Right lobe of liver (tissue), 6 donors: ENCODE measurements at regions not wholly inside any gene's neighbourhood (a gene's known extent, or its start where the extent isn't known, plus 50 kb on each side); places are given as distances from the start of the nearest gene placed in this dataset.

ENCODE experiments used
- ATAC-seq, 4 donors: fragments of 200-7000 bp; cut with Tn5 transposase; one replicate each; pipeline ENCODE4 v1.9.1; 2020; ENCODE audit warnings: mild to moderate bottlenecking in 4 of 4, moderate library complexity in 4 of 4
- DNase-seq, 3 donors: peaks; one replicate each; pipeline ENCODE4 v3.0.0-alpha.2; 2020
- H3K27ac ChIP-seq, 3 donors: fragments of 200-600 bp; one replicate each; pipeline ENCODE4 v1.8.0; 2022
- H3K27me3 ChIP-seq, 2 donors: fragments of 200-600 bp; one replicate each; pipeline ENCODE4 v1.8.0; 2022
- H3K36me3 ChIP-seq, 4 donors: fragments of 200-600 bp; sonication (generic) in 1 of 4; one replicate each; pipeline versions ENCODE4 v1.5.1 to v1.8.0; 2017 to 2022; ENCODE audit warnings: control low read depth in 1 of 4
- H3K4me1 ChIP-seq, 4 donors: fragments of 200-600 bp; sonication (generic) in 1 of 4; one replicate each; pipeline versions ENCODE4 v1.5.1 to v1.8.0; 2017 to 2022; ENCODE audit warnings: control low read depth in 1 of 4
- H3K4me3 ChIP-seq, 3 donors: fragments of 200-600 bp; one replicate each; pipeline ENCODE4 v1.8.0; 2022
- H3K9me3 ChIP-seq, 4 donors: fragments of 200-600 bp; sonication (generic) in 1 of 4; one replicate each; pipeline versions ENCODE4 v1.5.1 to v1.8.0; 2017 to 2022; ENCODE audit warnings: control low read depth in 1 of 4
- POLR2A ChIP-seq: fragments of 450-650 bp; IDR thresholded peaks from one replicate; pipeline ENCODE4 v1.6.1; 2017; ENCODE audit warnings: antibody characterized with exemption, mild to moderate bottlenecking
- WGBS: methylation state at CpG from one replicate; pipeline ENCODE4 v1.1.6; 2018; ENCODE audit warnings: low coverage, low lambda C conversion rate; ENCODE audit not compliant: insufficient coverage; ENCODE audit errors: missing lambda C conversion rate; 5-methylcytosine and 5-hydroxymethylcytosine counted together
- intact Hi-C, 2 donors: fragments of 100-400 bp; cut with DNase I; formaldehyde crosslinking; loops; one replicate each; pipeline versions ENCODE4 v1.11.2 to v1.14.1; 2022
- TF ChIP-seq, protein P1 (sequence below), 4 donors: fragments of 200-600 bp in 3 of 4; fragments of 450-650 bp in 1 of 4; IDR thresholded peaks; one replicate each; pipeline versions ENCODE4 v1.5.1 to v1.8.0; 2016 to 2022; ENCODE audit warnings: antibody characterized with exemption in 4 of 4, mild to moderate bottlenecking in 2 of 4
- donor health status: DM: no; HTN: yes; CAD: no.
- donor health status: DM: no; HTN: no; CAD: no.
- donor health status: DM: no; HTN: no; CAD: no.
- donor health status: DM: no; HTN: yes; CAD: no.
- donor health status: DM: no; HTN: yes; CAD: no.

DNA sequence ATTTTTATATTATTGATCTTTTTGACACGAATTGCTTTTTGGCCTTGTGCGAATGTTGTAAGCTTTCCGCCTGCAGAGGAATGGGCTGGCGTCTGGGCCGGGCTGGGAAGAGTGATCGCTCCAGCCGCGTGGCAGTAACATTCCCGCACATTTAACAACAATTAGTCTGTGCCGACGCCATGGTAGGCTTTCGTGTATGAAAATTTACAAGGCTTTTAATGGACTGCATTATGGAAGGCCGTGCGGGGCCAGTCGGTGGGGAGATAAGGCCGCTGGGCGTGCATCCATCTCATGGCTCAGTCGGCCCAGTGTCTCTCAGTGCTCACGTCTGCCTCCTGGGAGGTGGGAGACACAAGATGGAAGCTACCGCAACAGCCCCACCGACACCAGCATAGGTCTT is 142.2 kb downstream of the PHETA1 start:
- TF ChIP-seq, protein P1, sequence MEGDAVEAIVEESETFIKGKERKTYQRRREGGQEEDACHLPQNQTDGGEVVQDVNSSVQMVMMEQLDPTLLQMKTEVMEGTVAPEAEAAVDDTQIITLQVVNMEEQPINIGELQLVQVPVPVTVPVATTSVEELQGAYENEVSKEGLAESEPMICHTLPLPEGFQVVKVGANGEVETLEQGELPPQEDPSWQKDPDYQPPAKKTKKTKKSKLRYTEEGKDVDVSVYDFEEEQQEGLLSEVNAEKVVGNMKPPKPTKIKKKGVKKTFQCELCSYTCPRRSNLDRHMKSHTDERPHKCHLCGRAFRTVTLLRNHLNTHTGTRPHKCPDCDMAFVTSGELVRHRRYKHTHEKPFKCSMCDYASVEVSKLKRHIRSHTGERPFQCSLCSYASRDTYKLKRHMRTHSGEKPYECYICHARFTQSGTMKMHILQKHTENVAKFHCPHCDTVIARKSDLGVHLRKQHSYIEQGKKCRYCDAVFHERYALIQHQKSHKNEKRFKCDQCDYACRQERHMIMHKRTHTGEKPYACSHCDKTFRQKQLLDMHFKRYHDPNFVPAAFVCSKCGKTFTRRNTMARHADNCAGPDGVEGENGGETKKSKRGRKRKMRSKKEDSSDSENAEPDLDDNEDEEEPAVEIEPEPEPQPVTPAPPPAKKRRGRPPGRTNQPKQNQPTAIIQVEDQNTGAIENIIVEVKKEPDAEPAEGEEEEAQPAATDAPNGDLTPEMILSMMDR (IDR thresholded peaks at IDR 0.05): no peak
- no peak for TF ChIP-seq POLR2A
- Histone ChIP-seq H3K4me1 (no peaks in the 10 kb centered on the region), H3K9me3 (no peaks in the 10 kb centered on the region), H3K27ac (no peak overlapping the region), H3K4me3 (no peak overlapping the region), H3K27me3 (no peaks in the 10 kb centered on the region), H3K36me3 (peaks cover 0 to 15% (median 0%) of the 10 kb centered on the region in 4 donors)
- intact Hi-C loops: no loop called here
- 88% methylated on average over 6 of the region's 21 CpGs for WGBS
- ATAC-seq (no peak), DNase-seq (no peak)

DNA sequence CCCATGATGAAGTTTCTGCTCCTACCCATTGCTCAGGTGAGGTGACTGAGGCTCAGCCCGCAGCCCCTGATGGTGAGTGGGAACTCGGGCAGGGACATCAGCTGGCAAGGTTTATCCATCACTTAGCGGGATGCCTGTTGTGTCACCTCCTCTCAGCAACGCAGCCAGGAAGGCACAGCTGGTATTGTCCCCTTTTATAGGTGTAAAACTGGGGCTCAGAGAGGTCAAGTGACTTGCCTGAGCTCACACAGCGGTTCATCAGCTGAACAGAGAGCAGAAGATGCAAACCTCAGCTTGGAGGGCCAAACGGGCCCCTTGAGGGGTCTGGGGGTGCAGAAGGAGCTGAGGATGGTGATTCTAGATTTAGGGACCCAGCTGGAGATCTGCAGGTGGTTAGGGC is 143.6 kb downstream of the PHETA1 start:
- H3K4me1 ChIP-seq: no peaks in the 10 kb centered on the region
- no peaks in the 10 kb centered on the region for H3K27me3 ChIP-seq
- ATAC-seq (no peak), DNase-seq (no peak)
- H3K36me3 ChIP-seq: peaks cover 0 to 15% (median 0%) of the 10 kb centered on the region in 4 donors
- H3K9me3 ChIP-seq: no peaks in the 10 kb centered on the region
- intact Hi-C loops: no loop called here
- 70% methylated on average over 4 of the region's 6 CpGs for WGBS
- H3K27ac ChIP-seq: no peak overlapping the region
- no peak overlapping the region for H3K4me3 ChIP-seq
- TF ChIP-seq POLR2A: no peak
- TF ChIP-seq, protein P1 (IDR thresholded peaks at IDR 0.05): no peak

DNA sequence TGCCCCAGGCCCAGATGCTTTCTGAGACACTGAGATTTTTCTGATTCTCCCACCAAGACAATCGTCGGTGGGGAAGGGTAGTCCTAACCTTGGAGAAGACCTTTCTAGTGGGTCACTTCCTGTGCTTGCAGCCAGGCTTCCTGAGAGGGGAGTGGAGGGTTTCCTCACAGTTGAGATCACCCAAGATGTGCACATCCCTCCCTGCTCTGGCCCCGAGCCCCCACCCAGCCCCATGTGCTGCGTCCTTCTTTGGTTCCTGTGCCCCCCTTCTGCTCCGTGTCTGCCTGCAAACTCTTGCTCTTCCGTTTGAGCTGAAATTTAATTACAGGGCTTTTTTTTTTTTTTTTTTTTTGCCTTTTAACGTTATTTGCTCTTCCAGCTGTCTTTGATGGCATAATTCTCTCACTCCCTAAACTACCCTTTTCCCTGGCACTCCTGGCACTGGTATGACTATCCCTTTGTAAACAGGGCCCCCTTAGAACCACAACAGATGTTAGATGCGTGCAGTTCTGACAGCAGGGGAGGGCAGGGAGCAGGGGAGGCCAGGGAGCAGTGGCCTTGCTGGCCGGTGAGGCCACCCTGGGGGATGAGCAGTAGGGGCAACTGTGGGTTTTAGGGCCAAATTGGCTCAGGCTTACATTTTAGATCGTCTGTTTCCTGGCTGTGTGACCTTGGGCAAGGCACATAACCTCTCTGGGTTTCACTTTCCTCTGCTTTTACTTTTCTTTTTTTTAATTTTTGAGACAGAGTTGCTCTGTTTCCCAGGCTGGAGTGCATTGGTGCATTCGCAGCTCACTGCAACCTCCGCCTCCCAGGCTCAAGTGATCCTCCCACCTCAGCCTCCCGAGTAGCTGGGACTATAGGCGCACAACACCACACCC is 144.5 kb downstream of the PHETA1 start:
- Histone ChIP-seq H3K27me3 (no peaks in the 10 kb centered on the region), H3K36me3 (peaks cover 0 to 15% (median 0%) of the 10 kb centered on the region in 4 donors), H3K27ac (no peak overlapping the region), H3K9me3 (no peaks in the 10 kb centered on the region), H3K4me1 (no peaks in the 10 kb centered on the region), H3K4me3 (no peak overlapping the region)
- ATAC-seq (peak in 1 of 4 donors; percentile 19), DNase-seq (no peak)
- intact Hi-C loops: no loop called here
- TF ChIP-seq POLR2A: no peak
- TF ChIP-seq, protein P1 (IDR thresholded peaks at IDR 0.05): no peak
- WGBS: 61% methylated on average over 12 of the region's 14 CpGs

DNA sequence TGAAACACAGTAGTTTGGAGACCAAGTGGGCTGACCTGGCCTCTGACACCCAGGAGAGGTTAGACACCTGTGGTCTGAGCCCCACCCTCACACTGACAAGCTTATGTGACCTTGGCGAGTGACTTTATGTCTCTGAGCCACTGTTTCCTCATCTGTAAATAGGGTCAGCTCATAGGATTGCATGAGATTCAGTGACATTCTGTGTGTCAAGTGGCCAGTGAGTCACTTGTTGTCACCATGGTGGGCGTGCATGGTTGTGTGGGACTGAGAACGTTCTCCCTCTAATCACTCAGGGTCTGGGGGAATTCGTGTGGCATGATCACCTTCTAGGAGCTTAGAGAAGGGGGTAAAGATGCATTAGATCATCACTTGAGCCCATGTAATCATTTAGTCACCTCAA is 146.4 kb downstream of the PHETA1 start:
- TF ChIP-seq, protein P1 (IDR thresholded peaks at IDR 0.05): no peak
- no peak for TF ChIP-seq POLR2A
- no peak overlapping the region for H3K27ac ChIP-seq
- no peaks in the 10 kb centered on the region for H3K4me1 ChIP-seq
- 81% methylated on average over 3 of the region's 4 CpGs for WGBS
- no peaks in the 10 kb centered on the region for H3K27me3 ChIP-seq
- no peak for ATAC-seq
- intact Hi-C loops: no loop called here
- no peaks in the 10 kb centered on the region for H3K9me3 ChIP-seq
- peaks cover 0 to 15% (median 0%) of the 10 kb centered on the region in 4 donors for H3K36me3 ChIP-seq
- no peak for DNase-seq
- H3K4me3 ChIP-seq: no peak overlapping the region
